ENCODE measurements at regions not wholly inside any gene's neighbourhood (a gene's known extent, or its start where the extent isn't known, plus 50 kb on each side); places are given as distances from the start of the nearest gene placed in this dataset.

GRCh38 chr2:171608168-171608567, 79.1 kb upstream of the DYNC1I2 start:
- no peak for DNase-seq (ENCODE audit: low read depth)
- TF ChIP-seq, protein P1, sequence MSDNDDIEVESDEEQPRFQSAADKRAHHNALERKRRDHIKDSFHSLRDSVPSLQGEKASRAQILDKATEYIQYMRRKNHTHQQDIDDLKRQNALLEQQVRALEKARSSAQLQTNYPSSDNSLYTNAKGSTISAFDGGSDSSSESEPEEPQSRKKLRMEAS (IDR thresholded peaks at IDR 0.05; ENCODE audit: low read depth, low read length) = no peak
- no peak for TF ChIP-seq POLR2A (IDR thresholded peaks at IDR 0.05; ENCODE audit: extremely low read depth, insufficient read length)
- H3K4me3 ChIP-seq (ENCODE audit: low read depth, low read length) = no peak overlapping the region

DNA sequence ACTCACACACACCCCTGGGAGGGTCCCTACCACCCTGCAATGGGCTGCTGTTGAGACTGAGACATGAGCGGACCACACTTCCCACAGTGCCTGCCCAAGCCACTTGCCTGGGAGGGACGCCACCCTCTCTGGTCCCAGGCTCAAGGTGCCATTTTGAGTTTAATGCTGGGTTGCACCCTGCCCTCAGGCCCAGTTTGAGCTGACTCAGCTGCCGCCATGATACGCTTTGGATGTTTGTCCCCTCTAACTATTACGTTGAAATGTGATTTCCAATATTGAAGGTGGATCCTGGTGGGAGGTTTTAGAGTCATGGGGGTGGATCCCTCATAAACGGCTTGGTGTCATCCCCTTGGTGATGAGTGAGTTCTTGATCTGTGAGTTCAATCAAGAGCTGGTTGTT, 76.4 kb upstream of the DYNC1I2 start:
- TF ChIP-seq CTCF (IDR thresholded peaks at IDR 0.05; ENCODE audit: low read depth, low read length) = no peak
- no peak for TF ChIP-seq MYC (IDR thresholded peaks at IDR 0.05; ENCODE audit: low read depth, low read length)
- TF ChIP-seq POLR2A (IDR thresholded peaks at IDR 0.05; ENCODE audit: extremely low read depth, insufficient read length) = no peak
- TF ChIP-seq, protein P1 (IDR thresholded peaks at IDR 0.05; ENCODE audit: low read depth, low read length) = no peak
- DNase-seq (ENCODE audit: low read depth) = no peak
- H3K4me3 ChIP-seq (ENCODE audit: low read depth, low read length) = no peak overlapping the region

- DNase-seq (ENCODE audit: low read depth) = no peak
- no peak for TF ChIP-seq CTCF (IDR thresholded peaks at IDR 0.05; ENCODE audit: low read depth, low read length)
- no peak for TF ChIP-seq POLR2A (IDR thresholded peaks at IDR 0.05; ENCODE audit: extremely low read depth, insufficient read length)
- no peak for TF ChIP-seq MYC (IDR thresholded peaks at IDR 0.05; ENCODE audit: low read depth, low read length)
- TF ChIP-seq, protein P1 (IDR thresholded peaks at IDR 0.05; ENCODE audit: low read depth, low read length) = no peak
Observed at GRCh38 chr2:171615069-171615468, 72.2 kb upstream of the DYNC1I2 start.

GRCh38 chr2:171617981-171618380, 69.3 kb upstream of the DYNC1I2 start:
- TF ChIP-seq POLR2A (IDR thresholded peaks at IDR 0.05; ENCODE audit: extremely low read depth, insufficient read length) = no peak
- TF ChIP-seq, protein P1 (IDR thresholded peaks at IDR 0.05; ENCODE audit: low read depth, low read length) = no peak
- no peak for TF ChIP-seq MYC (IDR thresholded peaks at IDR 0.05; ENCODE audit: low read depth, low read length)
- no peak for TF ChIP-seq CTCF (IDR thresholded peaks at IDR 0.05; ENCODE audit: low read depth, low read length)
- no peak overlapping the region for H3K4me3 ChIP-seq (ENCODE audit: low read depth, low read length)
- DNase-seq (ENCODE audit: low read depth) = no peak

More at GRCh38 chr2:171615069-171615468, 72.2 kb upstream of the DYNC1I2 start:
- H3K4me3 ChIP-seq (ENCODE audit: low read depth, low read length) = no peak overlapping the region

DNA sequence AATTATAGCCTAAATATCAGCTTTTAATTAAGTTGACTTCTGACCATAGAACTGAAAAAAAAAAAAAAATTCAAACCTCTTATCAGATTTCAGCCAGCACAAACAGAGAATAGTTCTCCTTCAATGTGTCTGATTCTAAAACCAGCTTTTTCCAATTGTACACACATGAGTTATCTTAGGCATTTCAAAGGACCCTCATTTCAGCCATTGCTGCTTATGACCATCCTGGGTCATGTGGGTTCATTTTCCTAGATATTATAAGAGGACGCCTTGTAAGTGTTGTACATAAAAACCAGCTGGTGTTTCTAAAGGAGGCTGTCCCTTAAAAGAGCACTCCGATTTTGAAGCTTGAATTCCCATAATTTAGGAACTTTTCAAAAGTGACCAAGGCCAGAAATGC, 62.3 kb upstream of the DYNC1I2 start:
- TF ChIP-seq, protein P1 (IDR thresholded peaks at IDR 0.05; ENCODE audit: low read depth, low read length) = no peak
- TF ChIP-seq POLR2A (IDR thresholded peaks at IDR 0.05; ENCODE audit: extremely low read depth, insufficient read length) (no peak), CTCF (IDR thresholded peaks at IDR 0.05; ENCODE audit: low read depth, low read length) (no peak), MYC (IDR thresholded peaks at IDR 0.05; ENCODE audit: low read depth, low read length) (no peak)
- no peak for DNase-seq (ENCODE audit: low read depth)
- H3K4me3 ChIP-seq (ENCODE audit: low read depth, low read length) = no peak overlapping the region

- peak; percentile 7 for DNase-seq (ENCODE audit: low read depth)
- TF ChIP-seq MYC (IDR thresholded peaks at IDR 0.05; ENCODE audit: low read depth, low read length) (no peak), POLR2A (IDR thresholded peaks at IDR 0.05; ENCODE audit: extremely low read depth, insufficient read length) (no peak), CTCF (IDR thresholded peaks at IDR 0.05; ENCODE audit: low read depth, low read length) (no peak)
- TF ChIP-seq, protein P1 (IDR thresholded peaks at IDR 0.05; ENCODE audit: low read depth, low read length) = no peak
- H3K4me3 ChIP-seq (ENCODE audit: low read depth, low read length) = no peak overlapping the region
Observed at GRCh38 chr2:171626949-171627348, 60.3 kb upstream of the DYNC1I2 start.

All from NB4 (cell line).